WTC11 (cell line): ENCODE measurements at regions not wholly inside any gene's neighbourhood (a gene's known extent, or its start where the extent isn't known, plus 50 kb on each side); places are given as distances from the start of the nearest gene placed in this dataset.

Experiments used
- CREM ChIP-seq: sonication (generic); formaldehyde crosslinking; IDR thresholded peaks from 2 replicates; pipeline ENCODE4 v1.8.1; 2022; ENCODE audit warnings: mild to moderate bottlenecking, missing genetic modification reagents, moderate library complexity
- CTCF ChIP-seq: fragments of 200-600 bp; IDR thresholded peaks from 2 replicates; pipeline ENCODE4 v1.8.0; 2022; ENCODE audit warnings: antibody characterized with exemption
- FOXJ3 ChIP-seq: sonication (generic); formaldehyde crosslinking; IDR thresholded peaks from 2 replicates; pipeline ENCODE4 v1.9.0; 2021; ENCODE audit warnings: missing genetic modification reagents, mild to moderate bottlenecking, borderline replicate concordance
- HMGXB4 ChIP-seq: sonication (generic); formaldehyde crosslinking; IDR thresholded peaks from 2 replicates; pipeline ENCODE4 v1.8.1; 2023; ENCODE audit warnings: mild to moderate bottlenecking, moderate library complexity, missing genetic modification reagents
- KAT7 ChIP-seq: sonication (generic); formaldehyde crosslinking; IDR thresholded peaks from 2 replicates; pipeline ENCODE4 v1.8.1; 2023; ENCODE audit warnings: missing genetic modification reagents, mild to moderate bottlenecking, borderline replicate concordance
- MLX ChIP-seq: sonication (generic); formaldehyde crosslinking; IDR thresholded peaks from 2 replicates; pipeline ENCODE4 v1.8.1; 2023; ENCODE audit warnings: mild to moderate bottlenecking, missing genetic modification reagents, moderate library complexity
- NR1H2 ChIP-seq: sonication (generic); formaldehyde crosslinking; IDR thresholded peaks from 2 replicates; pipeline ENCODE4 v1.9.0; 2021; ENCODE audit warnings: mild to moderate bottlenecking, moderate library complexity, missing genetic modification reagents
- NR3C1 ChIP-seq: sonication (generic); formaldehyde crosslinking; conservative IDR thresholded peaks from 2 replicates; pipeline ENCODE4 v1.8.1; 2023; ENCODE audit warnings: low read depth, mild to moderate bottlenecking, missing genetic modification reagents
- OVOL2 ChIP-seq: fragments of 250-450 bp; sonication (Bioruptor Pico); IDR thresholded peaks from 2 replicates; pipeline ENCODE4 v1.9.0; 2021; ENCODE audit warnings: mild to moderate bottlenecking, borderline replicate concordance

- TF ChIP-seq FOXJ3 (CRISPR knock-in tag) (no peak), HMGXB4 (no peak), CTCF (no peak), KAT7 (CRISPR knock-in tag) (no peak), NR3C1 (no peak), NR1H2 (no peak), MLX (no peak), CREM (no peak), OVOL2 (no peak)
Observed at GRCh38 chrX:45888518-45888917, 656.7 kb downstream of the ZNF674 start.
